B cell (primary cell): ENCODE measurements at regions not wholly inside any gene's neighbourhood (a gene's known extent, or its start where the extent isn't known, plus 50 kb on each side); places are given as distances from the start of the nearest gene placed in this dataset.

ENCODE experiments used
- EZH2 ChIP-seq: IDR thresholded peaks from 2 replicates; pipeline ENCODE4 v1.6.1; 2012; ENCODE audit warnings: borderline replicate concordance, low read depth, mild to moderate bottlenecking, moderate library complexity, low read length; ENCODE audit not compliant: insufficient read depth, poor library complexity, severe bottlenecking
- TF ChIP-seq, protein P1 (sequence below): fragments of 200-600 bp; IDR thresholded peaks from one replicate; pipeline ENCODE4 v1.8.0; 2022; ENCODE audit warnings: antibody characterized with exemption, mild to moderate bottlenecking

DNA sequence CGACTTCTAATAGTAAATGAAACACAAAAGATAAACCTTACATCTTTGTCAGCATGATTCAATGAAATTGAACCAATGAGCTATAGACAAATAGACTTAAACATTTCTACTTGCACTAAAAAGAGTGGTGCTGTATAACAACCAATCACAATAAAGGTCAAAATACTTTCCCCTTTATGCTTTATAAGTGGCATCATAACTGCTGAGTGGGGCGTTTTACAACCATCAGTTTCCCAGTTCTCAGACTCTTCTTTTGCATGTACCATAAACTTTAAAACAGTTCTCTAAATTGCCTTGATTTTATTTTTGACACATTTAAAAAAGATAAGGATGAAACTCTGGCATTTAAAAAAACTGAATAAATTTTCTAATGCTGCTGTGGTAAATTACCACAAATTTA, 356.2 kb downstream of the NNT start:
- no peak for TF ChIP-seq EZH2
- TF ChIP-seq, protein P1, sequence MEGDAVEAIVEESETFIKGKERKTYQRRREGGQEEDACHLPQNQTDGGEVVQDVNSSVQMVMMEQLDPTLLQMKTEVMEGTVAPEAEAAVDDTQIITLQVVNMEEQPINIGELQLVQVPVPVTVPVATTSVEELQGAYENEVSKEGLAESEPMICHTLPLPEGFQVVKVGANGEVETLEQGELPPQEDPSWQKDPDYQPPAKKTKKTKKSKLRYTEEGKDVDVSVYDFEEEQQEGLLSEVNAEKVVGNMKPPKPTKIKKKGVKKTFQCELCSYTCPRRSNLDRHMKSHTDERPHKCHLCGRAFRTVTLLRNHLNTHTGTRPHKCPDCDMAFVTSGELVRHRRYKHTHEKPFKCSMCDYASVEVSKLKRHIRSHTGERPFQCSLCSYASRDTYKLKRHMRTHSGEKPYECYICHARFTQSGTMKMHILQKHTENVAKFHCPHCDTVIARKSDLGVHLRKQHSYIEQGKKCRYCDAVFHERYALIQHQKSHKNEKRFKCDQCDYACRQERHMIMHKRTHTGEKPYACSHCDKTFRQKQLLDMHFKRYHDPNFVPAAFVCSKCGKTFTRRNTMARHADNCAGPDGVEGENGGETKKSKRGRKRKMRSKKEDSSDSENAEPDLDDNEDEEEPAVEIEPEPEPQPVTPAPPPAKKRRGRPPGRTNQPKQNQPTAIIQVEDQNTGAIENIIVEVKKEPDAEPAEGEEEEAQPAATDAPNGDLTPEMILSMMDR = no peak
